Hepatocyte (in vitro differentiated cells): ENCODE measurements at regions not wholly inside any gene's neighbourhood (a gene's known extent, or its start where the extent isn't known, plus 50 kb on each side); places are given as distances from the start of the nearest gene placed in this dataset.

Experiments used
- DNase-seq: peaks from one replicate; pipeline ENCODE4 v3.0.0-alpha.2; 2016; ENCODE audit warnings: low spot score
- H2AFZ ChIP-seq: fragments of 200-600 bp; sonication (generic); 2 replicates; pipeline ENCODE4 v1.6.0; 2016; ENCODE audit warnings: antibody characterized with exemption, mild to moderate bottlenecking
- H3K27ac ChIP-seq: fragments of 200-600 bp; sonication (generic); 2 replicates; pipeline ENCODE4 v1.5.1; 2016; ENCODE audit warnings: mild to moderate bottlenecking
- H3K27me3 ChIP-seq: fragments of 200-600 bp; sonication (generic); 2 replicates; pipeline ENCODE4 v1.6.1; 2016
- H3K36me3 ChIP-seq: fragments of 200-600 bp; sonication (generic); replicated peaks from 2 replicates; pipeline ENCODE4 v1.5.1; 2016; ENCODE audit warnings: low read depth; ENCODE audit not compliant: insufficient read depth
- H3K4me1 ChIP-seq: fragments of 200-600 bp; sonication (generic); 2 replicates; pipeline ENCODE4 v1.5.1; 2016; ENCODE audit warnings: mild to moderate bottlenecking, moderate library complexity; ENCODE audit not compliant: insufficient read depth
- H3K4me2 ChIP-seq: fragments of 200-600 bp; sonication (generic); 2 replicates; pipeline ENCODE4 v1.6.0; 2016
- H3K4me3 ChIP-seq: fragments of 200-600 bp; sonication (generic); 2 replicates; pipeline ENCODE4 v1.5.1; 2016; ENCODE audit warnings: mild to moderate bottlenecking
- H3K79me2 ChIP-seq: fragments of 200-600 bp; sonication (generic); 2 replicates; pipeline ENCODE4 v1.6.0; 2017; ENCODE audit warnings: mild to moderate bottlenecking
- H3K9me2 ChIP-seq: fragments of 200-600 bp; sonication (generic); replicated peaks from 2 replicates; pipeline ENCODE4 v1.6.0; 2017; ENCODE audit warnings: mild to moderate bottlenecking; ENCODE audit not compliant: insufficient read depth
- H3K9me3 ChIP-seq: fragments of 200-600 bp; sonication (generic); 2 replicates; pipeline ENCODE4 v1.5.1; 2016; ENCODE audit warnings: low read depth, mild to moderate bottlenecking
- H4K20me1 ChIP-seq: fragments of 200-600 bp; sonication (generic); 2 replicates; pipeline ENCODE4 v1.6.0; 2016; ENCODE audit warnings: mild to moderate bottlenecking; ENCODE audit not compliant: insufficient read depth, poor library complexity, severe bottlenecking
- CTCF ChIP-seq: fragments of 200-600 bp; sonication (generic); IDR thresholded peaks from 2 replicates; pipeline ENCODE4 v1.5.1; 2016; ENCODE audit warnings: antibody characterized with exemption, mild to moderate bottlenecking; ENCODE audit not compliant: poor library complexity
- EZH2 ChIP-seq: fragments of 200-600 bp; sonication (generic); IDR thresholded peaks from 2 replicates; pipeline ENCODE4 v1.6.1; 2016; ENCODE audit warnings: antibody characterized with exemption, mild to moderate bottlenecking, borderline replicate concordance
- EZH2phosphoT487 ChIP-seq: fragments of 200-600 bp; sonication (generic); IDR thresholded peaks from one replicate; pipeline ENCODE4 v1.6.1; 2018; ENCODE audit warnings: antibody characterized with exemption, mild to moderate bottlenecking, low read depth, moderate library complexity; ENCODE audit not compliant: unreplicated experiment, severe bottlenecking
- WGBS: methylation state at CpG from one replicate; pipeline ENCODE4 v1.1.6; 2016; ENCODE audit warnings: low lambda C conversion rate; ENCODE audit errors: missing lambda C conversion rate; 5-methylcytosine and 5-hydroxymethylcytosine counted together

GRCh38 chr17:79176792-79177601 lies 102.4 kb downstream of the ENGASE start:
- Histone ChIP-seq H3K79me2 (no peaks in the 10 kb centered on the region), H3K9me2 (no peaks in the 10 kb centered on the region), H3K27ac (no peak overlapping the region), H3K4me3 (no peak overlapping the region), H4K20me1 (no peaks in the 10 kb centered on the region), H3K9me3 (no peaks in the 10 kb centered on the region), H3K4me2 (no peak overlapping the region), H2AFZ (no peak overlapping the region), H3K4me1 (no peaks in the 10 kb centered on the region), H3K27me3 (peaks cover 39% of the 10 kb centered on the region), H3K36me3 (no peaks in the 10 kb centered on the region)
- WGBS: 76% methylated on average over 21 of the region's 21 CpGs
- DNase-seq: no peak
- TF ChIP-seq EZH2phosphoT487: no peak
- no peak for TF ChIP-seq CTCF
- no peak for TF ChIP-seq EZH2

- Histone ChIP-seq H2AFZ (no peak overlapping the region), H3K4me3 (no peak overlapping the region), H3K9me3 (no peaks in the 10 kb centered on the region), H3K9me2 (no peaks in the 10 kb centered on the region), H3K4me1 (no peaks in the 10 kb centered on the region), H3K36me3 (no peaks in the 10 kb centered on the region), H3K27me3 (peaks cover 21% of the 10 kb centered on the region), H4K20me1 (no peaks in the 10 kb centered on the region), H3K79me2 (no peaks in the 10 kb centered on the region), H3K27ac (no peak overlapping the region), H3K4me2 (no peak overlapping the region)
- TF ChIP-seq EZH2 (no peak), CTCF (no peak), EZH2phosphoT487 (no peak)
- 85% methylated on average over 26 of the region's 28 CpGs for WGBS
- no peak for DNase-seq
Observed at GRCh38 chr17:79174905-79175856, 100.6 kb downstream of the ENGASE start.

- no peaks in the 10 kb centered on the region for H3K4me1 ChIP-seq
- H3K79me2 ChIP-seq: no peaks in the 10 kb centered on the region
- no peaks in the 10 kb centered on the region for H4K20me1 ChIP-seq
- H3K9me2 ChIP-seq: no peaks in the 10 kb centered on the region
- H3K27me3 ChIP-seq: peaks cover 12% of the 10 kb centered on the region
- TF ChIP-seq CTCF (no peak), EZH2phosphoT487 (no peak), EZH2 (no peak)
- H3K27ac ChIP-seq: no peak overlapping the region
- H3K9me3 ChIP-seq: no peaks in the 10 kb centered on the region
- H3K36me3 ChIP-seq: no peaks in the 10 kb centered on the region
- DNase-seq: no peak
- WGBS: 94% methylated on average over 10 of the region's 10 CpGs
- H3K4me2 ChIP-seq: no peak overlapping the region
- H2AFZ ChIP-seq: no peak overlapping the region
- no peak overlapping the region for H3K4me3 ChIP-seq
Observed at GRCh38 chr17:79174193-79174765, 99.7 kb downstream of the ENGASE start.
